K562 (cell line): ENCODE measurements at regions not wholly inside any gene's neighbourhood (a gene's known extent, or its start where the extent isn't known, plus 50 kb on each side); places are given as distances from the start of the nearest gene placed in this dataset.

Source experiments
- ATAC-seq: fragments of 200-7000 bp; cut with Tn5 transposase; 3 replicates; pipeline ENCODE4 v1.9.1; 2020; ENCODE audit warnings: moderate library complexity
- BruUV-seq: library from RNA; stranded (reverse); fragments of 400-500 nt; replicated peaks from 2 replicates; lab custom pipeline; 2021; lab: Mats Ljungman, UMichigan
- CTCF ChIA-PET: fragments of 300-600 bp; formaldehyde crosslinking; extraction: SDS; loops from one replicate; lab custom pipeline; 2021; ENCODE audit warnings: low intra/inter-chr PET ratio; lab: Yijun Ruan, JAX
- POLR2A ChIA-PET: fragments of 300-600, 350-650 bp; sonication (Branson Sonifier 250); formaldehyde crosslinking; extraction: SDS; loops from one replicate; lab custom pipeline; 2021; ENCODE audit warnings: antibody characterized with exemption, inconsistent platforms; lab: Yijun Ruan, JAX
- DNase-seq, 4 experiments: peaks; one replicate each; pipeline versions ENCODE4 v3.0.0 to v3.0.0-alpha.2; 2011 to 2018; ENCODE audit warnings: low spot score in 3 of 4, mixed read lengths in 3 of 4; ENCODE audit errors: extremely low read depth in 1 of 4
- FAIRE-seq: peaks from 2 replicates; lab custom pipeline; 2011; peaks lifted over from hg19 to GRCh38; lab: Jason Lieb, UNC
- H2AFZ ChIP-seq: 2 replicates; pipeline ENCODE4 v1.6.0; 2011; ENCODE audit warnings: low read depth, low read length, control low read depth, inconsistent platforms
- H3K27ac ChIP-seq: fragments of 200-600 bp; 3 replicates; pipeline ENCODE4 v1.8.0; 2011; ENCODE audit warnings: low read depth, mild to moderate bottlenecking, control low read depth, inconsistent platforms, low read length, moderate library complexity, mixed read lengths; ENCODE audit errors: extremely low read depth
- H3K27me3 ChIP-seq, 2 experiments: fragments of 300-600 bp in 1 of 2; 2 replicates in 1 of 2; 3 replicates in 1 of 2; pipeline versions ENCODE4 v1.6.0 to v1.8.0; 2011; ENCODE audit warnings: inconsistent platforms in 2 of 2, low read length in 2 of 2, mild to moderate bottlenecking in 1 of 2, mixed read lengths in 1 of 2, moderate library complexity in 1 of 2; ENCODE audit not compliant: control insufficient read depth in 2 of 2, insufficient read depth in 2 of 2
- H3K36me3 ChIP-seq: fragments of 300-600 bp; 3 replicates; pipeline ENCODE4 v1.8.0; 2011; ENCODE audit warnings: mild to moderate bottlenecking, low read length, inconsistent platforms; ENCODE audit not compliant: control insufficient read depth, insufficient read depth
- H3K4me1 ChIP-seq, 2 experiments: fragments of 200-600 bp in 1 of 2; replicated peaks in 1 of 2; 2 replicates in 1 of 2; 3 replicates in 1 of 2; pipeline versions ENCODE4 v1.5.1 to v1.8.0; 2011; ENCODE audit warnings: inconsistent platforms in 2 of 2, low read length in 2 of 2, mild to moderate bottlenecking in 1 of 2, mixed read lengths in 1 of 2, moderate library complexity in 1 of 2; ENCODE audit not compliant: control insufficient read depth in 2 of 2, insufficient read depth in 2 of 2
- H3K4me2 ChIP-seq: 2 replicates; pipeline ENCODE4 v1.6.1; 2011; ENCODE audit warnings: low read length, control low read depth, inconsistent platforms, mixed read lengths; ENCODE audit not compliant: insufficient read depth
- H3K4me3 ChIP-seq: fragments of 200-600 bp; sonication (generic), shearing (Covaris generic); 2 replicates; pipeline ENCODE4 v1.5.1; 2016; ENCODE audit warnings: control low read depth, inconsistent platforms
- H3K79me2 ChIP-seq: fragments of 200-600 bp; 3 replicates; pipeline ENCODE4 v1.8.0; 2011; ENCODE audit warnings: low read length, inconsistent platforms; ENCODE audit not compliant: control insufficient read depth, insufficient read depth
- H3K9ac ChIP-seq, 2 experiments: 2 replicates each; pipeline versions ENCODE4 v1.6.0 to v1.6.1; 2011; ENCODE audit warnings: low read depth in 2 of 2, low read length in 2 of 2, control low read depth in 1 of 2, inconsistent platforms in 1 of 2, mild to moderate bottlenecking in 1 of 2, mixed read lengths in 1 of 2; ENCODE audit not compliant: insufficient read depth in 1 of 2
- H3K9me1 ChIP-seq: one replicate; pipeline ENCODE4 v1.6.0; 2011; ENCODE audit warnings: inconsistent platforms, mild to moderate bottlenecking, low read length, moderate library complexity; ENCODE audit not compliant: control insufficient read depth, insufficient read depth
- H3K9me3 ChIP-seq: replicated peaks from 2 replicates; pipeline ENCODE4 v1.5.1; 2011; ENCODE audit warnings: low read depth, low read length, inconsistent platforms; ENCODE audit not compliant: control insufficient read depth, insufficient read depth
- H4K20me1 ChIP-seq: replicated peaks from 2 replicates; pipeline ENCODE4 v1.6.1; 2011; ENCODE audit warnings: low read length, inconsistent platforms, mixed read lengths; ENCODE audit not compliant: control insufficient read depth, insufficient read depth
- NCOA2 ChIP-seq, 2 experiments: fragments of 450-650 bp; IDR thresholded peaks; 2 replicates each; pipeline ENCODE4 v1.6.1; 2018; ENCODE audit warnings: mild to moderate bottlenecking in 2 of 2, moderate library complexity in 1 of 2; ENCODE audit not compliant: partially characterized antibody in 2 of 2
- NRF1 ChIP-seq, 2 experiments: fragments of 450-650 bp; IDR thresholded peaks in 1 of 2; conservative IDR thresholded peaks in 1 of 2; 2 replicates each; pipeline ENCODE4 v1.6.1; 2014; ENCODE audit warnings: mild to moderate bottlenecking in 2 of 2
- POLR2A ChIP-seq: fragments of 450-650 bp; conservative IDR thresholded peaks from 2 replicates; pipeline ENCODE4 v1.6.1; 2016
- RBM17 ChIP-seq: fragments of 200-400 bp; formaldehyde crosslinking; IDR thresholded peaks from 2 replicates; pipeline ENCODE4 v1.6.1; 2017; ENCODE audit warnings: low read depth, mild to moderate bottlenecking, low read length, borderline replicate concordance
- RFX5 ChIP-seq: IDR thresholded peaks from 2 replicates; pipeline ENCODE4 v1.6.1; 2011; ENCODE audit warnings: low read depth, mild to moderate bottlenecking, improper control_type of control experiment, low read length
- ZNF239 ChIP-seq: fragments of 250-450 bp; sonication (Bioruptor Pico); IDR thresholded peaks from 2 replicates; pipeline ENCODE4 v1.4.0; 2020; ENCODE audit warnings: mild to moderate bottlenecking
- ZNF318 ChIP-seq, 2 experiments: fragments of 450-650 bp; IDR thresholded peaks; 2 replicates each; pipeline ENCODE4 v1.6.1; 2016; ENCODE audit warnings: mild to moderate bottlenecking in 2 of 2, borderline replicate concordance in 1 of 2, low read depth in 1 of 2, moderate library complexity in 1 of 2
- ZNF77 ChIP-seq: fragments of 250-450 bp; sonication (Bioruptor Pico); IDR thresholded peaks from 2 replicates; pipeline ENCODE4 v1.5.0; 2020
- WGBS: fragments of 100-300 bp; shearing (Covaris generic); methylation state at CpG from one replicate; pipeline ENCODE4 v1.1.6; 2016; ENCODE audit warnings: low coverage, mixed read lengths; ENCODE audit not compliant: insufficient coverage; ENCODE audit errors: missing lambda C conversion rate; 5-methylcytosine and 5-hydroxymethylcytosine counted together
- in situ Hi-C: fragments of 300-500 bp; cut with MboI; formaldehyde crosslinking; loops from 4 replicates; pipeline ENCODE4 v1.15.0; 2018; ENCODE audit warnings: inconsistent platforms, mixed read lengths
- intact Hi-C: fragments of 100-400 bp; cut with micrococcal nuclease; formaldehyde crosslinking; loops from 2 replicates; pipeline ENCODE4 v1.14.2; 2022

DNA sequence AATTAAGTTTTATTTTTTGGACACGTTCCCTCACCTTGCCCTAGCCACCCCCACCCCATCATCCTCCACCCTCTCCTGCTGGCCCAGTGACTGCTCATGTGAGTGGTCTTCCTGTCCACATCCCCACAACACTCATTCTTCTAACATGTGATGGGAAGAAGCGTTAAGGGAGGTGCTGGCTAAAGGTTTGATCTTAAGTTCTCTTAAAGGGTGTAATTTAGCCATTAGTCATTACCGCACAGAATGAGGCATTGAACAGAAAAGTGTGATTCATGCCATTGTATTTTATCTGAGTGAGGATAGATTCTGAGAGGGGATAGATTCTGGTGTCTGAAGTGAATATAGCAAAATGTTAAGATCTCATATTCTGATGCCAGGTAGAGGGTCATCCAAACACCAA is 272.9 kb upstream of the TPM1 start:
- no peak overlapping the region for H3K9ac ChIP-seq
- CTCF ChIA-PET, result no interaction called here
- no peaks in the 10 kb centered on the region for H3K4me1 ChIP-seq
- BruUV-seq, result no TSS peak
- H3K9me3 ChIP-seq, result no peaks in the 10 kb centered on the region
- no peaks in the 10 kb centered on the region for H3K36me3 ChIP-seq
- no peak for TF ChIP-seq ZNF77
- TF ChIP-seq, all 486 proteins: peak for 0
- Histone ChIP-seq H3K27ac (no peak overlapping the region), H3K79me2 (no peaks in the 10 kb centered on the region), H3K9me1 (no peaks in the 10 kb centered on the region), H2AFZ (no peak overlapping the region), H3K4me3 (no peak overlapping the region), H3K4me2 (no peak overlapping the region), H4K20me1 (no peaks in the 10 kb centered on the region), H3K27me3 (peaks cover 26 to 38% of the 10 kb centered on the region in 2 experiments; a peak in 4 of 5 replicates)
- DNase-seq (no peak), FAIRE-seq (no peak), ATAC-seq (no peak)
- POLR2A ChIA-PET, result no interaction called here
- in situ Hi-C loops (no loop called here), intact Hi-C loops (no loop called here)
- 4% methylated on average over 3 of the region's 3 CpGs for WGBS

DNA sequence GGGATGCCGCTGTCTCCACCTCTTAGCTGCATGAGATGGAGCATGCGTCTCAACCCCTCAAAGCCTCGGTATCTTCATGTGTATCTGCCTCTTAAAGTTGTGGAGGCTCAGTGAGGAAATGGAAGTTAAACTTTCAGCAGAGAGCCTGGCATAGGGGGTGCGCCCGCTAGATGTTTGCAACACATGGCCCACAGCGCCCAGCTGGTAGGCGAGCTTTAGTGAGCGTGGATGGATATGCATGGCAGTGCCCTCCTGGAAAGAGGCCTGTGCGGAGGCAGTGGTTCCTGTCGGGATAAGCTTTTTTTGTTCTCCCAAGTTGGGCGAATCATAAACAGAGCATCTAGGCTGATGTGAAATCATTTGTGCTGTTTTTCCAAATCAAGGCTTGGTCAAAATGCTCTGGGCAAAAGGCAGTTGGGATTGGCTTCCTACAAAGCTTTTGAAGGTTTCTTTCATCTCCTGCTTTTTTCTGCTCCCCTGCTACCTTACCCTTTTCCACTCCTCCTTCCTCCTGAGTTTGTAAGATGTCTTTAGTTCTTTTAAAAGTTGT is 272.4 kb upstream of the TPM1 start:
- Histone ChIP-seq H3K4me3 (no peak overlapping the region), H3K9ac (no peak overlapping the region), H3K4me2 (no peak overlapping the region), H3K4me1 (no peaks in the 10 kb centered on the region), H3K36me3 (no peaks in the 10 kb centered on the region), H3K27me3 (peaks cover 25 to 38% of the 10 kb centered on the region in 2 experiments; a peak in 4 of 5 replicates), H3K79me2 (no peaks in the 10 kb centered on the region), H3K9me3 (no peaks in the 10 kb centered on the region), H3K27ac (no peak overlapping the region), H4K20me1 (no peaks in the 10 kb centered on the region), H3K9me1 (no peaks in the 10 kb centered on the region), H2AFZ (no peak overlapping the region)
- no TSS peak for BruUV-seq
- CTCF ChIA-PET, result no interaction called here
- POLR2A ChIA-PET, result interaction anchor here (0.9 kb wide), 1 partner anchor 46 kb away, joined by 3 read pairs; no protein-coding TSS in a partner anchor
- WGBS, result 1% methylated on average over 11 of the region's 11 CpGs
- ATAC-seq (no peak), FAIRE-seq (no peak), DNase-seq (no peak)
- in situ Hi-C loops (no loop called here), intact Hi-C loops (no loop called here)
- TF ChIP-seq ZNF239 (no peak), NRF1 (conservative IDR thresholded peaks at IDR 0.05 in 1 of 2, IDR thresholded peaks at IDR 0.05 in 1 of 2) (no peak), NCOA2 (IDR thresholded peaks at IDR 0.05; ENCODE audit: partially characterized antibody in 2 of 2) (no peak), RBM17 (no peak), ZNF318 (IDR thresholded peaks at IDR 0.05; ENCODE audit: borderline replicate concordance in 1 of 2, low read depth in 1 of 2) (no peak), RFX5 (no peak), POLR2A (no peak)
